AG10803 (cell line): ENCODE measurements at regions not wholly inside any gene's neighbourhood (a gene's known extent, or its start where the extent isn't known, plus 50 kb on each side); places are given as distances from the start of the nearest gene placed in this dataset.
"Not testable (repeated sequence)": the region's sequence is repeated elsewhere in the genome, so short reads cannot be mapped to it uniquely, and the experiment has no call there.

Experiments
- DNase-seq: peaks from one replicate; pipeline ENCODE4 v3.0.0; 2010; ENCODE audit warnings: low read depth
- H3K4me3 ChIP-seq: 2 replicates; pipeline ENCODE4 v1.5.1; 2011; ENCODE audit warnings: mild to moderate bottlenecking, low read length, control low read depth
- TF ChIP-seq, protein P1 (sequence below): conservative IDR thresholded peaks from 2 replicates; pipeline ENCODE4 v1.5.1; 2011; ENCODE audit warnings: mild to moderate bottlenecking, low read length, control low read depth, inconsistent platforms

DNA sequence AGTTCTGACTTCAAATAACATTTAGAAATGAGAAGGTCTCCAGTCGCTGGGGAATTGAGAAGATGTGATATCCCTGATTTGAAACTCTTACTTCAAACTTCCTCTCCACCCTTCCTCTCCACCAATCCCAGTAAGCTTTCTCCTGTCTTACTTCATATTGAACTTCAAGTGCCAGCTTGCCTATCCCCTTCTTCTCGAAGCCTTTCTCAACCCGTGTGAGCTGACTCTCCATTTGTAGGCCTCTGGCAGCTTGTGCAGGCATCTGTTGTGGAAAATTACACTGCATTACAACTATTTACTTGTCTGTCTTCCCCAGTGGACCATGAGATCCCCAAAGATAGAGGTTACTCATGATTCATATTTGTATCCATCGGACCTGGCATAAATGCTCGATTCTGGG, 280.8 kb upstream of the CDH5 start:
- DNase-seq, result no peak

DNA sequence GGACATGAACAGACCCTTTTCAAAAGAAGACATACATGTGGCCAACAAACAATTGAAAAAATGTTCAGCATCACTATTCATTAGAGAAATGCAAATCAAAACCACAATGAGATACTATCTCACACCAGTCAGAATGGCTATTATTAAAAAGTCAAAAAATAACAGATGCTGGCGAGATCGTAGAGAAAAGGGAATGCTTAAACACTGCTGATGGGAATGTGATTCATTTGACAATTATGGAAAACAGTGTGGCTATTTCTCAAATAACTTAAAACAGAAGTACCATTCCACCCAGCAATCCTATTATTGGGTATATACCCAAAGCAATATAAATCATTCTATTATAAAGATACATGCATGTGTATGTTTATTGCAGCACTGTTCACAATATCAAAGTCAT, 281.8 kb upstream of the CDH5 start:
- DNase-seq, result peak; percentile 81
- H3K4me3 ChIP-seq, result not testable (repeated sequence)

More for the DNA sequence above, 280.8 kb upstream of the CDH5 start:
- H3K4me3 ChIP-seq, result no peak overlapping the region
- TF ChIP-seq, protein P1, sequence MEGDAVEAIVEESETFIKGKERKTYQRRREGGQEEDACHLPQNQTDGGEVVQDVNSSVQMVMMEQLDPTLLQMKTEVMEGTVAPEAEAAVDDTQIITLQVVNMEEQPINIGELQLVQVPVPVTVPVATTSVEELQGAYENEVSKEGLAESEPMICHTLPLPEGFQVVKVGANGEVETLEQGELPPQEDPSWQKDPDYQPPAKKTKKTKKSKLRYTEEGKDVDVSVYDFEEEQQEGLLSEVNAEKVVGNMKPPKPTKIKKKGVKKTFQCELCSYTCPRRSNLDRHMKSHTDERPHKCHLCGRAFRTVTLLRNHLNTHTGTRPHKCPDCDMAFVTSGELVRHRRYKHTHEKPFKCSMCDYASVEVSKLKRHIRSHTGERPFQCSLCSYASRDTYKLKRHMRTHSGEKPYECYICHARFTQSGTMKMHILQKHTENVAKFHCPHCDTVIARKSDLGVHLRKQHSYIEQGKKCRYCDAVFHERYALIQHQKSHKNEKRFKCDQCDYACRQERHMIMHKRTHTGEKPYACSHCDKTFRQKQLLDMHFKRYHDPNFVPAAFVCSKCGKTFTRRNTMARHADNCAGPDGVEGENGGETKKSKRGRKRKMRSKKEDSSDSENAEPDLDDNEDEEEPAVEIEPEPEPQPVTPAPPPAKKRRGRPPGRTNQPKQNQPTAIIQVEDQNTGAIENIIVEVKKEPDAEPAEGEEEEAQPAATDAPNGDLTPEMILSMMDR, result no peak

DNA sequence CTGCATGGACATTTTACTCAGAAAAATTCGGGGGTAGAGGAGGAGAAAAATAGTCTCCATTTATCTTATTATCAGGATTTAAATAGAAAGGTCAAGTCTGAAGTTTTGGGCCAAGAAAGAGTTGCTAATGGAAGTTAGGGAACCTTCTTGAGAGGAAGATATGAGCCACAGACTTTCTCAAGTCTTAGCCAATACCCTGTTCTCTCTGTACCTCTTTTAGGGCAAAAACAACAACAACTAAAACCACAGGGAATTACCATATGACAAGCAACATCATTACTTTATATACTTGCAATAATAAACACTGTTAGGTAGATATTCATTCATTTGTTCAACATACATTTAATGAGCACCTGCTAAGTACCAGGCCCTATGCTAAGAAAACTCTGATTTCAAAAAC, 282.2 kb upstream of the CDH5 start:
- peak; percentile 67 for DNase-seq
- TF ChIP-seq, protein P1, result no peak
- no peak overlapping the region for H3K4me3 ChIP-seq

DNA sequence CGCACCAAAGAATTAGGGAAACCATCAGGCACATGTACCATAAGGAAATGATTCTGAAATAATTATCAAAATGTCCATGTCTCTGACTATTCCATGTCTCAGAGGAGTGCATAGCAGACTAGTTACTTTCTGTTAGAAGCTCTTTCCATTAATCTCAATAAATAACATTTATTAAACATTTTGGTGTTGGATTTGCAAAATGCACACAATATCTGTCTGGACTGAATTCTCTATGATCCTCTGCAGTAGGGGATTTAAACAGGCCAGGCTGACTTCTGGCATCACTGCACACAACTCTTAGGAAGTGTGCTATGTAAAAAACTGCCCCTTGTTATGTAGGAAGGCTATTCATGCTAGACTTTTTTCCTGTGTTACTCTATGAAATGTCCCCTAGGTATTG, 283.3 kb upstream of the CDH5 start:
- TF ChIP-seq, protein P1, result no peak
- no peak overlapping the region for H3K4me3 ChIP-seq
- DNase-seq, result no peak

DNA sequence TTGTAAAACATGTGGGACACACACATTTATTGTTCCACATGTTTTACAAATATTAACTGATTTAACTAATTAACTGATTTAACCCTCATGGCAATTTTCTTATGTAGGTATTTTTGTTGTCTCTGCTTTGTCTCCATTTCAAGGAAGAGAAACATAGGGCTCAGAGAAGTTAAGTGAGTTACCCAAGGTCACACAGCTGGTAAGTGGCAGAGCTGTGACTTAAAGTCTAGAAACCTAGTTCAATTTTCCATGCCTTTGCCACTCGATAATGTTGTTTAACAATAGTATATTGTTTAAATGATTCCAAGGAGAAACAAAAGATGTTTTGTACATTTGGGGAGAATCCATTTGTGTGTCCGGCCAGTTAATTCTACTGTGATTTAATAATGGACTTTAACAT, 284.1 kb upstream of the CDH5 start:
- TF ChIP-seq, protein P1, result no peak
- no peak overlapping the region for H3K4me3 ChIP-seq
- no peak for DNase-seq

DNA sequence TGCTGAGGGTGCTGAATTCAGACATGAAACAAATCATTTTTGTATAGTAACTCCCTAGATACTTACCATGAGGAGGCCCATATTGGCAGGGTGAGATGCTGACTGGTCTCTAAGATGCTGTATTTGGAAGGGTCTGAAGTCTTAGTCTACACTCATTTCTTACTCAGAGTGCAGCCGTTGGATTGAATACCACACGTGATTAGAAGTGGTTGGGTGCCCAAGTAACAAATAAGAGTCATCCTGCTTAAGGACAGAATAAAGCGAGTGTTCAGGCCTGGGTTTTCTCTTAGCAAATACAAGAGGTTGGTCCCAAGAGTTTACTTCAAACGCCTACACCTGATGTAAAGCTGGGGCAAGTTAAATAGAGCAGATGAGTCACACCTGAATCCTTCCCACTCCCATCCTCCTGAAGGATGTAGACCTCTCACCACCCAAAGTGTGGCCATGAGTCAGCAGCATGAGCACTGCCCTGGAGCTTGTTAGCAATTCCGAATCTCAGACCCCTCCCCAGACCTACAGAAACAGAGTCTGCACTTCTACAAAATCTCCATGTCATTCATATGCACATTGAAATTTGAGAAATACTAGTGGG, 284.6 kb upstream of the CDH5 start:
- TF ChIP-seq, protein P1, result no peak
- H3K4me3 ChIP-seq, result no peak overlapping the region
- peak; percentile 61 for DNase-seq

DNA sequence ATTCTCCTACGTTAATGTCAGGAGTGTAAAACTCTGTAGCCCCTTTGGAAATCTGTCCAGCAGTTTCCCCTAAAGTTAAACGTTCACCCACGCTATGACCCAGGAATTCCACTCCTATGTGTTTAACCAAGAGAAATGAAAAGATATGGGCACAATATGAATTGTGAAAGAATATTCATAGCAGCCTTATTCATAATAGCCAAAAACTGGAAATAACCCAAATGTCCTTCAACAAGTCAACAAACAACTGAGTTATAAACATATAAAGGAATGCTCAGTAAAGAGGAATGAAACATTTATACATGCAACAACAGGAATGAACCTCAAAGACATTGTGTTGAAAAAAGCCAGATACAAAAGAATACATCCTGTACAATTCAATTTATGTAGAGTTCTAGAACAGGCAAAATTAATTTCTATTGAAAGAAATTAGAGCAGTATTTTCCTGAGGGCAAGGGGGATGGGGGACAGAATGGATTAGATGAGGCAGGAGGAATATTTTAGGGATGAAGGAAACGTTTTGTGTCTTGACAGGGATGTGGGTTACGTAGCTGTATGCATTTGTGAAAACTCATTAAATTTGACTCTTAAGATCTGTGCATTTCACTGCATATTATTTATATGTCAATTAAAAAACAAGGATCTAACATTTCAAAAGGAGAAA, 286.7 kb upstream of the CDH5 start:
- TF ChIP-seq, protein P1, result no peak
- no peak overlapping the region for H3K4me3 ChIP-seq

More for the DNA sequence above, 286.7 kb upstream of the CDH5 start:
- DNase-seq, result peak; percentile 66
